ENCODE measurements at regions not wholly inside any gene's neighbourhood (a gene's known extent, or its start where the extent isn't known, plus 50 kb on each side); places are given as distances from the start of the nearest gene placed in this dataset.

- DNase-seq (ENCODE audit: extremely low spot score, insufficient read length, low read depth) (no peak), FAIRE-seq (no peak)
Measured at GRCh38 chr16:87085441-87085840, 231.8 kb downstream of the C16orf95 start.

DNA sequence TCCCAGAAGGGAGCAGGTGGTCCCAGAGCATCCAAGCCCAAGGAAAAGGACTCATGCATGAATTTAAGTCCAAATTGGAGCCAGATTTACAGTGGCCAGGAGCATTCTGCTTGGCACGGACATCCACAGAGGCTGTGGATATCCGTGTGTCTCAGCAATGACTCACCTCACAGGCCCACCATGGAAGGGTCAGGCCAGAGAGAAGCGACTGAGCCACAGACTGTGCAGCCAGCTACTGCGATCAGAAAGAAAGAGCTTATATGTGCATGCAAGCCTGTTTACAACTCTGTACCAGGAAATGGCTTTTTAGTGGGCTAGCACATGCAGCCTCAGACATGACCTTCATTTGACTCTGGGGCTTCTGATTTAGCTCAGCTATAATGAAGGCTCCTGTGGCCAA lies 231.0 kb downstream of the C16orf95 start:
- FAIRE-seq: no peak

DNA sequence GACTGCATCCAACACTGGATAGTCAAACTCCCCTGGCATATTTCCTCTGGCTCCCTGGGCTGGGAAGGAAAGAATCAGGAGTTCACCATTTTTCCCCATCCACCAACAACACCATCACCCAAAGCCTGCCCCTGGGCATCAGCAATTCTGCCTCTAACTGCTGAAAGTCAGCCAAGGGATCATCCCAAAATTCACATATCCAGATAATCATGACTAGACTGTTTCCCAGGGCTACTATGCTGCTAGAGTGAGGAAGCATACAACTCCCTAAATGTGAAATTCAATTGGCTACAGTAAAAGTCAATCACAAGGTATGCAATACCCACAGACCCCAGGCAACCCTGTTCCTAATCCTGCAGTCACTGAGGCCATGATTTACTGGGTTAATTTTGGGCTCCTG lies 230.6 kb downstream of the C16orf95 start:
- DNase-seq (ENCODE audit: extremely low spot score, insufficient read length, low read depth): no peak
- FAIRE-seq: no peak

More for the DNA sequence above, 231.0 kb downstream of the C16orf95 start:
- no peak for DNase-seq (ENCODE audit: extremely low spot score, insufficient read length, low read depth)

DNA sequence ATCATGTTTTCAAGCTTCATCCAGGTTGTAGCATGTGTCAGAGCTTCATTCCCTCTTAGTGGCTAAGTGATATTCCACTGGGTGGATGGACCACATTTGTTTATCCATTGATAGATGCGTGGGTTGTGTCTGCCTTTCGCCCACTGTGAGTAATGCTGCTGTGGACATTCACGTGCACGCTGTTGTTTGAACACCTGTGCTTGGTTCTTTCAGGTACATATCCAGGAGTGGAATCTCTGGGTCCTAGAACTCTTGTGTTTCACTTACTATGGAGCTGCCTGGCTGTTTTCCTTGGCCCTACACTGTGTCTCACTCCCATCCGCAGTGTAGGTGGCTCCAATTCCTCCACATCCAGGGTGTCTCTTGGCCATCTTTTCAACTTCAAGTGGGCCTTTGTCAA lies 224.2 kb downstream of the C16orf95 start:
- no peak for DNase-seq (ENCODE audit: extremely low spot score, insufficient read length, low read depth)
- no peak for FAIRE-seq

DNA sequence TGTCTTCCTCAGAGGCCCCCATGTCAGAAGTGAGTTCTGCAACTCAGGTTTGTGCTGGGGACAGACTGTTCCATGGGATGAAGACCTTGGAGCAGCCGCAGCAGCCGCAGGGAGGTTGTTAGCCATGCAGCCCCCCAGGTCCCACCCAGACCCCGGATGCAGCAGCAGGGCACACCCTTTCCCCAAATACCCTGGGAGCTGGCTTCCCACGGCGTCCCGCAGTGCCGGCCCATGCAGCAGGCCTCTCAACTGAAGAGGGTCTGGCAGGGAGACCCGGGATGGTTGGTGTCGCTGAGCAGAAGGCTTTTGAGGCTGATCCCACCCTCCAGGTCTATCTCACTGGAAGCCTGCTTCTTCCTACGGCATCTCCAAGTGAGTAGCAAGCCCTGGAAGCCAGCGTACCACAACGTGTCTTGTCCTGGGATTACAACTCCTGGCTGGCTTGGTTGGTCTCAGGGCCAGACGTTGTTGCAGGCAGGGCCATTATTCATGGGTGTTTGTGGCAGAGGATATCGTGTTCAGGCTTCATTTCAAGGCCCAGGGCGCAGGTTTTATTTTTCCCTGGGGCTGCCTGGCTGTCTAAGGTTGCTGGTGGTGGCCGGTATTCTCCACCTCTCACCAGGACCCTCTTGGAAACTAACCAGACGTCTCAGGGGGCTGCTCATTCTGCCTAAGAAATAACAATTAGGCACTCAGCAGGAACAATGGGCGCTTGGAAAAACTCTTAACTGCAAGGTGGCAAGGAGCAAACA lies 223.2 kb downstream of the C16orf95 start:
- no peak for FAIRE-seq

GRCh38 chr16:87094556-87094865 lies 222.7 kb downstream of the C16orf95 start:
- DNase-seq (ENCODE audit: extremely low spot score, insufficient read length, low read depth) (no peak), FAIRE-seq (no peak)

More for the DNA sequence above, 223.2 kb downstream of the C16orf95 start:
- no peak for DNase-seq (ENCODE audit: extremely low spot score, insufficient read length, low read depth)

DNA sequence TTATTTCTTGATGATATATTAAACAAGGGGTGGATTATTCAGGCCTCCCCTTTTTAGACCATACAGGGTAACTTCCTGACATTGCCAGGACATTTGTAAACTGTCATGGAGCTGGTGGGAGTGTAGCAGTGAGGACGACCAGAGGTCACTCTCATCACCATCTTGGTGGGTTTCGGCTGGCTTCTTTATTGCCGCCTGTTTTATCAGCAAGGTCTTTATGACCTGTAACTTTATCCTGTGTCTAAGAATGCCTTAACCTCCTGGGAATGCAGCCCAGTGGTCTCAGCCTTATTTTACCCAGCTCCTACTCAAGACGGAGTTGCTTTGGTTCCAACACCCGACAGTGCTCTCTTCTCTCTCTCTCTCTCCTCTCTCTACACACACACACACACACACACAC lies 221.9 kb downstream of the C16orf95 start:
- DNase-seq (ENCODE audit: extremely low spot score, insufficient read length, low read depth): no peak
- FAIRE-seq: no peak

DNA sequence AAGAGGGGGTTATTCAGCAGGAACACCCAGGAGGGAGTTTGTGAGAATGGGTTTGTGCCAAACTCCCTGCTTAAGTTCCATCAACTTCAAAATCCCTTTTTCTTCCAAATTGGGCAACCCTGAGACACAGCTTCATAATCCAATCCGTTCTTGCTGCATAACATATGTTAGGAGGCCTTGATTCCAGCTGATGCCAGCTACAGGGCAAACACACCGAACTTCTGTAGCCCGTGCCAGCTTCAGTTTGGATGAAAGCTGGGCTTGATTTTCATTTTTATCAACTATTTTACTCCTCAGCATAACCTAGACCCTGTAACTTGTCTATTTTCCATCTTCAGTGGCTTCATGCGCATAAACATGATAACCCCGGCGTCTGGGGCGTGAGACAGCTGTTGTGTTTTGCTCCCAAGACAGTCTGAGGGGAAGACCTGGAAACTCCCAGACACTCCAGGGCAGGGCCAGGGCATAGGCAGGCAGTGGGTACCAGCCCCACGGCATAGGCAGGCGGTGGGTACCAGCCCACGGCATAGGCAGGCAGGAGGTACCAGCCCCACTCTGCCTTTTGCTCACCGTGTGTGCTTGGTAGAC lies 220.4 kb downstream of the C16orf95 start:
- DNase-seq (ENCODE audit: extremely low spot score, insufficient read length, low read depth): no peak

GRCh38 chr16:87098361-87098760 lies 218.8 kb downstream of the C16orf95 start:
- no peak for FAIRE-seq
- no peak for DNase-seq (ENCODE audit: extremely low spot score, insufficient read length, low read depth)

More for the DNA sequence above, 220.4 kb downstream of the C16orf95 start:
- no peak for FAIRE-seq

- no peak for DNase-seq (ENCODE audit: extremely low spot score, insufficient read length, low read depth)
- FAIRE-seq: no peak
Measured at GRCh38 chr16:87098976-87099720, 218.0 kb downstream of the C16orf95 start.

DNA sequence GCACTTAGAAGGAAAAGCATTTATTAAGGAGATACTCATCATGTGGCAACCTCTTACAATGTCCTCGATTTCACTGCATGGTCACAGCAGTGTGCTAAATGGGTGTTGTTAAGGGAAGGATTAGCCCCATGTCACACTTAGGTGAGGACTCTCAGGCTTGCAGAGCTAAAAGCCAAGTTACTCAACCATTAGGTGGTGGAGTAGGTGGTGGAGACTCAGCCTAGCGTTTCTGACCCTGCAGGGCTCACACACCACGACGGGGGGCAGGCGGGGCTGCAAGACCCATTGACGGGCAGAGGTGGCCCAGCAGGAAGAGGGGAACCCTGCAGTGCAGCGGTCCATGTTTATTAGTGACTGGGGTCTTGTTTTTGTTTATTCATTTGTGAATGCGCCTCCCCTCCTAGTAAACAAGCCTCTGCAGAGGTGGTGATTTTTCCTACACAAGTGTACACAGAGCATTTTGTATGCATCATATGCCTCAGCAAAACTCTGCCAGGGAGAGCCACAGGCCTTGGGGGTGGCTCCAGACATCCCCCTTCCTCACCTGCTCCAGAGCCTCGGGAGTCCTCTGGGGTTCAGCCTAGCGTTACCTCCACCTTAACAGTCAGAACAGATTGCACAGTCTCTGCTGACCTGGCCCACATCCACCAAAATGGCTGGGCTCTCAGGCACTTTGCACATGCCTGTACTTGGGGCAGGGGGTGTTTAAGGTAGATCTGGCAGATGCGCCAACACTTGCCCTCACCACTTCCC lies 216.7 kb downstream of the C16orf95 start:
- DNase-seq (ENCODE audit: extremely low spot score, insufficient read length, low read depth): no peak
- no peak for FAIRE-seq

GRCh38 chr16:87101903-87102302 lies 215.3 kb downstream of the C16orf95 start:
- FAIRE-seq: no peak
- no peak for DNase-seq (ENCODE audit: extremely low spot score, insufficient read length, low read depth)

- FAIRE-seq: no peak
Measured at GRCh38 chr16:87107201-87107600, 210.0 kb downstream of the C16orf95 start.

GRCh38 chr16:87108278-87108677 lies 208.9 kb downstream of the C16orf95 start:
- DNase-seq (ENCODE audit: extremely low spot score, insufficient read length, low read depth) (no peak), FAIRE-seq (no peak)

More at GRCh38 chr16:87107201-87107600, 210.0 kb downstream of the C16orf95 start:
- DNase-seq (ENCODE audit: extremely low spot score, insufficient read length, low read depth): no peak

DNA sequence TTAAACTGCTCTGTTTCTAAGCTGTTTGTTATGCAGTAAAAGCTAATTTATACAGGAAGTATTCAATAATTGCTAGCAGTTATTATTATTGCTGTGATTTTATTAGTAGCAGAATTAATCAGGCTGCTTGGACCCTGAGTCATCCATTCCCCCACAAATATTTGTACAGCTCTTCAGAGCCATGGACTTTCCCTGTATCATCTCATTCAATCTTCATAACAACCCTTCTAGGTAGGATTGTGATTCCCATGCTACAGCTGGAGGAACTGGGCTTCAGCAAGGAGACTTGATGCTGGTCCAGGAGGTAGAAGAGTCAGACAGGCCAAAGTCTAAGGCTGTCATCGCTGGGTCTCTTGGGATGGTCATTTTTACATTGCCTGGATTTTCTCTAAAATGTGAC lies 208.3 kb downstream of the C16orf95 start:
- FAIRE-seq (no peak), DNase-seq (ENCODE audit: extremely low spot score, insufficient read length, low read depth) (no peak)

DNA sequence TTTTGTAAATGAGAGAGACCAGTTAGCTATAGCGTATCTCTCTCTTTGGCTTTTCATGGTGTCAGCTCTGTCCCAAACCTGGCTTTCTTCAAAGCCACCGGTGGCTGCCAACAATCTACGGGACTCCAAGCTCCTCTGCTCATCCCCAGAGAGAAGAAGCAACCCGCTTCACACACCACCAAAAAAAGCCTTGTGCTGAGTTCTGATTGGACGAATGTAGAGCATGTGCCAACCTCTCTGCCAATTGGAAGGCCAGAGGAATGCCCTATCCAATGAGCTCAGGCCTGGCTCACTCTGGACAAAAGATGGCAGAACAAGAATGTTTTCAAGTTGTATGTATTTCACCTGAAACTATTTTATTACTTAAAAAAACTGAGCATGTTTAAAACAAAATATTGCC lies 202.4 kb downstream of the C16orf95 start:
- FAIRE-seq (no peak), DNase-seq (ENCODE audit: extremely low spot score, insufficient read length, low read depth) (no peak)

GRCh38 chr16:87115646-87116045 lies 201.5 kb downstream of the C16orf95 start:
- FAIRE-seq (no peak), DNase-seq (ENCODE audit: extremely low spot score, insufficient read length, low read depth) (no peak)

- no peak for FAIRE-seq
- DNase-seq (ENCODE audit: extremely low spot score, insufficient read length, low read depth): no peak
Measured at GRCh38 chr16:87117936-87118335, 199.3 kb downstream of the C16orf95 start.

GRCh38 chr16:87119168-87119567 lies 198.0 kb downstream of the C16orf95 start:
- DNase-seq (ENCODE audit: extremely low spot score, insufficient read length, low read depth) (no peak), FAIRE-seq (no peak)

- FAIRE-seq (no peak), DNase-seq (ENCODE audit: extremely low spot score, insufficient read length, low read depth) (no peak)
Measured at GRCh38 chr16:87119748-87120147, 197.4 kb downstream of the C16orf95 start.

- DNase-seq (ENCODE audit: extremely low spot score, insufficient read length, low read depth): no peak
- no peak for FAIRE-seq
Measured at GRCh38 chr16:87121816-87122215, 195.4 kb downstream of the C16orf95 start.

All from GM18507 (cell line).